ENCODE measurements at regions not wholly inside any gene's neighbourhood (a gene's known extent, or its start where the extent isn't known, plus 50 kb on each side); places are given as distances from the start of the nearest gene placed in this dataset.

- TF ChIP-seq CTCF (IDR thresholded peaks at IDR 0.05) (no peak), POLR2A (IDR thresholded peaks at IDR 0.05) (no peak)
Observed at GRCh38 chr12:107440606-107441005, 245.0 kb upstream of the PWP1 start.
